ENCODE measurements at regions not wholly inside any gene's neighbourhood (a gene's known extent, or its start where the extent isn't known, plus 50 kb on each side); places are given as distances from the start of the nearest gene placed in this dataset.

GRCh38 chr16:80417706-80418271 is 123.0 kb upstream of the DYNLRB2 start:
- H3K36me3 ChIP-seq, result no peaks in the 10 kb centered on the region
- DNase-seq (ENCODE audit: extremely low spot score), result no peak
- no peak overlapping the region for H3K4me3 ChIP-seq
- no peaks in the 10 kb centered on the region for H3K27me3 ChIP-seq
- intact Hi-C loops (cut with DNase I), result no loop called here
- TF ChIP-seq POLR2AphosphoS5 (IDR thresholded peaks at IDR 0.05), result no peak
- no peak for TF ChIP-seq POLR2A (IDR thresholded peaks at IDR 0.05; ENCODE audit: low read depth)
- TF ChIP-seq EP300 (IDR thresholded peaks at IDR 0.05), result no peak
- no peak for TF ChIP-seq CTCF (IDR thresholded peaks at IDR 0.05)
- H3K4me1 ChIP-seq, result no peaks in the 10 kb centered on the region
- no peaks in the 10 kb centered on the region for H3K9me3 ChIP-seq
- 73% methylated on average over 4 of the region's 4 CpGs for WGBS
- no peak overlapping the region for H3K27ac ChIP-seq (replicated peaks in 1 of 4)

- Histone ChIP-seq H3K27ac (replicated peaks in 1 of 4) (no peak overlapping the region), H3K4me3 (no peak overlapping the region), H3K4me1 (no peaks in the 10 kb centered on the region), H3K36me3 (no peaks in the 10 kb centered on the region), H3K9me3 (no peaks in the 10 kb centered on the region), H3K27me3 (no peaks in the 10 kb centered on the region)
- intact Hi-C loops (cut with DNase I), result no loop called here
- TF ChIP-seq CTCF (IDR thresholded peaks at IDR 0.05) (no peak), POLR2A (IDR thresholded peaks at IDR 0.05; ENCODE audit: low read depth) (no peak), POLR2AphosphoS5 (IDR thresholded peaks at IDR 0.05) (no peak), EP300 (IDR thresholded peaks at IDR 0.05) (no peak)
- 78% methylated on average over 1 of the region's 1 CpG for WGBS
- DNase-seq (ENCODE audit: extremely low spot score), result no peak
Measured at GRCh38 chr16:80408014-80408413, 132.8 kb upstream of the DYNLRB2 start.

GRCh38 chr16:80407265-80407987 is 133.4 kb upstream of the DYNLRB2 start:
- no peaks in the 10 kb centered on the region for H3K36me3 ChIP-seq
- no peak overlapping the region for H3K27ac ChIP-seq (replicated peaks in 1 of 4)
- DNase-seq (ENCODE audit: extremely low spot score), result no peak
- TF ChIP-seq POLR2A (IDR thresholded peaks at IDR 0.05; ENCODE audit: low read depth), result no peak
- TF ChIP-seq CTCF (IDR thresholded peaks at IDR 0.05), result no peak
- TF ChIP-seq EP300 (IDR thresholded peaks at IDR 0.05), result no peak
- no peak for TF ChIP-seq POLR2AphosphoS5 (IDR thresholded peaks at IDR 0.05)
- H3K9me3 ChIP-seq, result no peaks in the 10 kb centered on the region
- intact Hi-C loops (cut with DNase I), result no loop called here
- H3K4me1 ChIP-seq, result no peaks in the 10 kb centered on the region
- no peak overlapping the region for H3K4me3 ChIP-seq
- 84% methylated on average over 3 of the region's 3 CpGs for WGBS
- no peaks in the 10 kb centered on the region for H3K27me3 ChIP-seq

GRCh38 chr16:80404847-80405246 is 135.9 kb upstream of the DYNLRB2 start:
- TF ChIP-seq CTCF (IDR thresholded peaks at IDR 0.05) (no peak), EP300 (IDR thresholded peaks at IDR 0.05) (no peak), POLR2A (IDR thresholded peaks at IDR 0.05; ENCODE audit: low read depth) (no peak)
- intact Hi-C loops (cut with DNase I), result loop anchor here (5.0 kb wide), 1 partner anchor 47 kb away; no protein-coding TSS in a partner anchor
- Histone ChIP-seq H3K27ac (replicated peaks in 1 of 4) (no peak overlapping the region), H3K4me3 (no peak overlapping the region), H3K36me3 (no peaks in the 10 kb centered on the region), H3K27me3 (no peaks in the 10 kb centered on the region), H3K9me3 (no peaks in the 10 kb centered on the region), H3K4me1 (no peaks in the 10 kb centered on the region)
- no peak for DNase-seq (ENCODE audit: extremely low spot score)

All from esophagus muscularis mucosa (tissue), 4 donors.